Ishikawa (cell line): ENCODE measurements at regions not wholly inside any gene's neighbourhood (a gene's known extent, or its start where the extent isn't known, plus 50 kb on each side); places are given as distances from the start of the nearest gene placed in this dataset.

Experiments
- CEBPB ChIP-seq: IDR thresholded peaks from 2 replicates; pipeline ENCODE4 v1.6.1; 2012
- CREB1 ChIP-seq: IDR thresholded peaks from 2 replicates; pipeline ENCODE4 v1.6.1; 2012; ENCODE audit warnings: low read depth
- EGR1 ChIP-seq: IDR thresholded peaks from 2 replicates; pipeline ENCODE4 v1.6.1; 2012
- EP300 ChIP-seq: IDR thresholded peaks from 2 replicates; pipeline ENCODE4 v1.6.1; 2012; ENCODE audit warnings: borderline replicate concordance
- FOXM1 ChIP-seq: IDR thresholded peaks from 2 replicates; pipeline ENCODE4 v1.6.1; 2012; ENCODE audit warnings: low read depth, borderline replicate concordance
- MAX ChIP-seq: IDR thresholded peaks from 2 replicates; pipeline ENCODE4 v1.6.1; 2012
- NFIC ChIP-seq: IDR thresholded peaks from 2 replicates; pipeline ENCODE4 v1.6.1; 2012
- RAD21 ChIP-seq: IDR thresholded peaks from 2 replicates; pipeline ENCODE4 v1.6.1; 2012; ENCODE audit warnings: low read depth
- REST ChIP-seq: IDR thresholded peaks from 2 replicates; pipeline ENCODE4 v1.6.1; 2012; ENCODE audit warnings: low read depth, mild to moderate bottlenecking
- TAF1 ChIP-seq: IDR thresholded peaks from 2 replicates; pipeline ENCODE4 v1.6.1; 2012; ENCODE audit warnings: low read depth, mild to moderate bottlenecking
- TCF12 ChIP-seq: IDR thresholded peaks from 2 replicates; pipeline ENCODE4 v1.6.1; 2012; ENCODE audit warnings: low read depth
- TEAD4 ChIP-seq: IDR thresholded peaks from 2 replicates; pipeline ENCODE4 v1.6.1; 2012
- USF1 ChIP-seq: IDR thresholded peaks from 2 replicates; pipeline ENCODE4 v1.6.1; 2012
- YY1 ChIP-seq: IDR thresholded peaks from 2 replicates; pipeline ENCODE4 v1.6.1; 2012; ENCODE audit warnings: low read depth
- ZBTB7A ChIP-seq: IDR thresholded peaks from 2 replicates; pipeline ENCODE4 v1.6.1; 2012; ENCODE audit warnings: low read depth

GRCh38 chr1:239448911-239449310 is 62.5 kb downstream of the CHRM3 start:
- TF ChIP-seq TCF12 (no peak), YY1 (no peak), USF1 (no peak), ZBTB7A (no peak), TAF1 (no peak), REST (no peak), EP300 (no peak), EGR1 (no peak), TEAD4 (no peak), NFIC (no peak), CEBPB (no peak), RAD21 (no peak), FOXM1 (no peak), MAX (no peak), CREB1 (no peak)

- no peak for TF ChIP-seq USF1
- TF ChIP-seq TCF12 = no peak
- no peak for TF ChIP-seq NFIC
- no peak for TF ChIP-seq FOXM1
- no peak for TF ChIP-seq EP300
Measured at GRCh38 chr1:239455743-239456142, 69.4 kb downstream of the CHRM3 start.

DNA sequence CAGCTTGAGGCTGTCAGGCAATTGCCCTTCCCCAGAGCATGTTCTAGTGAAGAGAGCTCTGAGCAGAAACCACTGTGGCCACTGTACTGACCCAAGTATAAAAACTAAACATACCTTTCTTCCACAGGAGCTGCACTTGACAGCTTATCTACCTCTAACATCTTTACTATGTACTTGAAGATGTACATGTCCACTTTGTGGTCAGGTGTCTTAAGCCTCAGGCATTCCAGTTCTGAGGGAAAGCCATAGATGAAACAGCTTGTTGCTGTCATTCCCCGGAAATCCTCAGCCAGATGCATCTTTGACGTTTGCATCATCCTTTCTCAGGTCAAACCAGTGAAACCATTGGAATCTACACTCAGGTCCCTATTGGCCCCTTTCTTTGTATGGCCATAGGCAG is 70.4 kb downstream of the CHRM3 start:
- TF ChIP-seq YY1 = no peak
- no peak for TF ChIP-seq CREB1
- TF ChIP-seq ZBTB7A = no peak
- no peak for TF ChIP-seq NFIC
- TF ChIP-seq TCF12 = no peak
- no peak for TF ChIP-seq USF1
- no peak for TF ChIP-seq FOXM1
- no peak for TF ChIP-seq EP300
- TF ChIP-seq TEAD4 = no peak
- no peak for TF ChIP-seq REST
- TF ChIP-seq TAF1 = no peak
- TF ChIP-seq CEBPB = no peak
- no peak for TF ChIP-seq MAX
- TF ChIP-seq RAD21 = no peak
- no peak for TF ChIP-seq EGR1

GRCh38 chr1:239457491-239458143 is 71.2 kb downstream of the CHRM3 start:
- TF ChIP-seq CREB1 = no peak
- no peak for TF ChIP-seq MAX
- TF ChIP-seq USF1 = no peak
- TF ChIP-seq YY1 = no peak
- TF ChIP-seq EP300 = no peak
- no peak for TF ChIP-seq TAF1
- TF ChIP-seq CEBPB = no peak
- TF ChIP-seq EGR1 = no peak
- TF ChIP-seq FOXM1 = no peak
- TF ChIP-seq REST = no peak
- no peak for TF ChIP-seq ZBTB7A
- no peak for TF ChIP-seq NFIC
- no peak for TF ChIP-seq TEAD4
- TF ChIP-seq TCF12 = no peak
- TF ChIP-seq RAD21 = no peak
